Amniotic stem cell (primary cell): ENCODE measurements at regions not wholly inside any gene's neighbourhood (a gene's known extent, or its start where the extent isn't known, plus 50 kb on each side); places are given as distances from the start of the nearest gene placed in this dataset.

Source experiments
- DNase-seq: peaks from one replicate; lab custom pipeline; 2025; lab: John Stamatoyannopoulos, UW

DNA sequence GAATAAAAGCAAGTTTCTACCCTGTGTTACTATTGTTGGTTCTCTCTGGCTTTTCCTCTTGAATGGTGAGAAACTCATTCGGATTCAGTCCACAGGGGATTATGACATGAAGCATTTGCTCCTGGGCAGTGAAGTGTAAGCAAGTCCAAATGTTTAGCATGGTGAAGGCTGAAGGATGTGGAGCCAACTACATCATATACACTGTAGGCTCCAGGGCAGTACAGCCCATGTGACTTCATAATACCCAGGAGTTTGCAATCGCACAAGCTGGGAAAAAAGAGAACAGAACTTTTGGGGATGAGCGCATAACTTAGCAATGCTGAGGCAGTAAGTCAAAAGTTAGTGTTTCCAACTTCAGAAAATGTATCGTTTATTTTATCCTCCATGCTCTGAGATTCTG lies 695.7 kb upstream of the POU3F3 start:
- no peak for DNase-seq

DNA sequence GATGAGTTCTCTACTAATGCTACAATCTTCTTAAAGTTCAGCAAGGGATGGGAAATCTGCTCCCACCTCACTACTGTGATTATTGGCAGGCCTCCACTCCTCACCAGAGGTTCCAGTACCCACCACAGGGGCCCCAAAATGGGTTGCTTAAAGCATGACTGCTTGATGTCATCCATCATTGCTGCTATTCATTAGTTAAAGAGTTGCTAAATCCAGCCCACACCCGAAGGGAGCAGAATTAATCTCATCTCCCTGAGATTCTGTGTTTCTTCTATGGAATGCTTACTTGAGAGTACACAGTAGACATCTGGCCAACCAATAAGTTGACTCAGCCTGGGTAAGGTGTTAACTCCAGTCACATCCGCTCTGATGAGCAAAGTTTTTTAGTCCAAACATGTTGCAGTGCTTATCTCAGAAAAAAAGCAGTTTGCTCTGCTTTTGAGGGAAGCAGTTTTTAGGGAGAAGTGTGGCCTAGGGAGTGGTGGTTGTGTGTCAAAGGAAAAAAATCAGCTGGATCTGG lies 690.2 kb upstream of the POU3F3 start:
- no peak for DNase-seq

DNA sequence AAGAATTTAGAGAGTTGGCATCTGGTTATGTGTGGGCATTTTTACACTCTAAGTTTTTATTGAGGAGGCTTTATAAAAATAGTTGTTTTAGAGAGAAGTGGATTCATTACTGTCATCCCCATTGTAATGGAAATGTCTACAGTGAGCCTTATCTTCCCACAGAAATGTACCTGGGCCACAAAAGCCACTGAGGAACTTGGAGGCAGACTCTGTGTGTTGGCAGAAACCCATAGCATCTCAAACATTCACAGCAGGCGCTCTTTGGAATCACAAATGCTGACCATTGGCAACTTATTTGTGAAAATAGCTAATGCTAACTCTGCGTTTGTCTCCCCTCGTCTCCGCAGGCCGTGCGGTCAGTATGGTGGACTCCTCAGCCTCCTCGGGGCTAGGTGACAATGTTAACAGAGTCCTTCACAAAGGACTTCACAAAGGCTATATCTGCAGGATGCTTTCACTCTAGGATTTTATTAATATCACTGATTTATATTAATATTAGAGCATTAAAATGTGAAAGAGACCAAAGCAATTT lies 689.1 kb upstream of the POU3F3 start:
- no peak for DNase-seq

DNA sequence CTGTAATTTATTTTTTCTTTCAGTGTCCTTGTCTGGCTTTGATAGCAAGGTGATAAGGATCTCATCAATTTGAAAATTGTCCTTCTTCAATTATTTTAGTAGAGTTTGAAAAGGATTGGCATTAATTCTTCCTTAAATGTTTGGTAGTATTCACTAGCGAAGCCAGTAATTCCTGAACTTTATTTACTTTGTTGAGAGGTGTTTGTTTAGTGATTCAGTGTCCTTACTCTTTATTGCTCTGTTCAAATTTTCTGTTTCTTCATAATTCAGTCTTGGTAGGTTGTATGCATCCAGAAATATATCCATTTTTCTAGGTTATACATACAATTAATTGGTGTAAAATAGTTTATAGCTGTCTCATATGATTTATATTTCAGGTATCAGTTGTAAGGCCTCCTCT lies 676.7 kb upstream of the POU3F3 start:
- DNase-seq = no peak

DNA sequence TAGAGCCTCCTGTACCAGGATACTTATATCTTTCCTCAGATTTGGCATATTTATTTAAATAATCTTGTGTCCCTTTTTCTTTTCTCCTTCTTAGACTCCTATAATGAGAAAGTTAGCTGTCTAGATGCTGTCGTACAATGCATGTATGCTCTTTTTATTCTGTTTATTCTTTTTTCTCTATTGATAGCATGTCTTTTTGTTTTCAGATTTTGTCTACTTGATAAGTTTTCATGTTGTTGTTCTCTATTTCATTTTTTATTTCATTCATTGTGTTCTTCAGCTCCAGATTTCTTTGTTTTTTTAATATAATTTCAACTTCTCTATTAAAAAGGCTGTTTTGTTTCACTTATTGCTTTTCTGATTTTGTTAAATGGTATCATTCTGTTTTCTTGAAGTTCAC lies 674.3 kb upstream of the POU3F3 start:
- DNase-seq = no peak

DNA sequence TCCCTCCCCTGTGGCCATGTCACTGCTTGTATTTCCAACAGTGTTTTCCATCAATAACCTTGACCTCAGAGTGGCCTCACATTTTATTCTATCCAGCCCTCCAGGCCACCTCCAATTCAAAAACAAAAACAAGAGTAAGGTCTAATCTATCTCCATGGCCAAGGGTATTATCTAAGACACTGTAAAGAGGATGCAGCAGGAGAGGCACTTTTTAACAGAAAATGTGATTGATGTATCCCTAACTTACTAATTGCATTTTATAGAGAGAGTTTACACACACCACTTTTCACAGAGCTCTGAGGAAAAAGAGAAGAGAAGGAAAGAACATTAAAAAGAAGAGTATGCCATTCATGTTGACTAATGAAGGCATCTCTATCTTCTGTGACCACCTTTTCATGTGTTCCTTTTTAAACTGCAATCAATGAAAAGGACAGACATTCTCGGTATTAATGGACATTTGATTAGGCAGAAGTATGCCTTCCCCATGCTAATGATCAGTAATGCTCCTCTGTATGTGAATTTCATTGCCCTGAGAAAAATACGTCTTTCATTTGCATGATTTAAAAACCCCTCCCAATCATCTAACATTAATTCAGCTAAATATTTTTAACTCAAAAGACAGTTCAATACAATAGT lies 653.3 kb upstream of the POU3F3 start:
- DNase-seq = no peak

DNA sequence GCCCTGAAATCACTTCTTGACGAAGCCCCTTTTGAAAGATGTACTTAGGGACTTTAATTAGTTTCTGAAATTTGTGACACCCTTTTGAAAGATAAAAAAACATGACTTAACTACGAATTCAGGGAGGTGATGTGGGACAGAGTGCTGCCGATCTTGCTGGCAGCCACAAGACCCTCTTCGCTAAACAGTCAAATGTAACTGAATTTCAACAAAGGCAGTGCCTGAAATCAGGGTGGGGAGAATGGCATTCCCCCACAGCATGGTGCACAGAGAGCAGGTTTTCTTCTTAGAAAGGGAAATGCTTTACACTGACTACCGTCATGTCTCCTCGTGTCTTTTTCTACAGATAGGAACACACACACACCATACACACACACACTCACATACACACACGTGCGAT lies 640.2 kb upstream of the POU3F3 start:
- DNase-seq = no peak

DNA sequence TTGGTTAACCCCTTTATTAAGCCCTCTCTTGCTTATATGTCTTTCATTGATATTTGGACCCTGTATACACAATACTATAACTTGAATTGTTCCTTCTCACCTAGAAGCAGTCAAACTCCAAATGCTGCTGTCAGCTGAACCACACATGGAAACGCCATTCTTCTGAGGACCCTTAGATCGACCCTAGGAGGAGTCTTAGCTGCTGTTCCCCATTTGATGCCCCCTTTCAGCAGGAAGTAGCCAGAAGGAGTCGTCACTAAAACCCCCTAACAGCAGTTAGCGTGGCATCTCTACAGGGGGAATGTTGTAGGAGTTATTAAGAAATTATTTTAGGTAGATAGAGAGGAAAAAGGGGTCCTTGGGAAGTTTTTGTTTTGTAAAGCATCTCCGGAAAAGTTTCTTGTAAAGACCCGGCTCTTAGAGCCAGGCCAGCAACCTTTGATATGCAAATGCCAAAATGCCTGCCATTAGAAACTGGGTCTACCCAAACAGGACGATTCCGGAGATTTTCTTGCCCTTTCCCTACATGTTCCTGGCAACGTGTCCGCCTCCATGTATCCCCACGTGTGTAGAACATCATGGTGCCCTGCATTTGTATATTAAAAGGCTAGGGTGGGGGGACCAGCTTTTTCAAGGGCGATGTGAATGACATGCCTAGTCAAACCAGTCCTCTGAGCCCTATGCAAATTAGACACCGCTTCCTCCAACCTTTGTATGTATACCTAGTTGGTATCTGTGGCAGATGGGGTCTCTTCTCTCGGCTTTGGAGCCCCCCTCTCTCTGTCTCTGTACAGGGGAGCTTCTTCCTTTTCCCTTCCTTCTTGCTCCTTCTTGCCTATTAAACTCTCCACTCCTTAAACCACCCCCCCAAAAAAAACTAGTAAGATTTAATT lies 638.4 kb upstream of the POU3F3 start:
- no peak for DNase-seq

DNA sequence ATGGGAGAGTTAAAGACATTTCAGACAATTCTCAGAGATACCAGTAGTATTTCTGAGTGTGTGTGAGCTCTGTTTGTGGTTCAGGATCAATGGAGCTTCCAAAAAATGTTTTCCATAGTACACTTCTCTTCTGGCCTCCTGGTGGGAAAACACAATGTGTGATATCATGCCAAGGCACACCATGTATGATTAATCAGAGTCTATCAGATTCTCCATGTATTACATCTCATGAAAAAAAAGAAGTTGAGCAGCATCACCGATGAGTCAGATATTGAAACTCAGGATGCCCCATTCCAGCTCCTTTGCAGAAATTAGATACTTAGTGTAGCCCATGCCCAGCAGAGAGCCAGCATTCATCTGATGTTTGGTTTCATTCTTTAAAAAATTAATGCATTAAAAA lies 620.3 kb upstream of the POU3F3 start:
- DNase-seq = no peak

DNA sequence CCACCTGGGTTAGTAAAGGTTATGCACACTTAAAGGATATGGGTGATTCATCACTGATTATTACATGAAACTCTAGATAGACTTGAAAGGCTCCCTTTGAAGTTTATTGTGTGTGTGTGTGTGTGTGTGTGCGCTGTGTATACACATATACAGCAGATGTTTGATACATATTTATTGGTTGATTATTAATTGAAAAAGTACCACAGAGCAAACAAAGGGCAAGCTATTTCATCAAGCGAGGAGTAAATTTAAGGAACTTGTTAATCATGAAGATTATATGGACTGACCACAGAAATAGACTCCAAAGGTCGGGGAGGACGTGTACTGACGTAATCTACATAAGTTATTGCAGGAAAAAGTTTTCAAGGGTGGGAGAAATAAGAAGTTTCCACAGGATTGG lies 617.4 kb upstream of the POU3F3 start:
- DNase-seq = no peak

DNA sequence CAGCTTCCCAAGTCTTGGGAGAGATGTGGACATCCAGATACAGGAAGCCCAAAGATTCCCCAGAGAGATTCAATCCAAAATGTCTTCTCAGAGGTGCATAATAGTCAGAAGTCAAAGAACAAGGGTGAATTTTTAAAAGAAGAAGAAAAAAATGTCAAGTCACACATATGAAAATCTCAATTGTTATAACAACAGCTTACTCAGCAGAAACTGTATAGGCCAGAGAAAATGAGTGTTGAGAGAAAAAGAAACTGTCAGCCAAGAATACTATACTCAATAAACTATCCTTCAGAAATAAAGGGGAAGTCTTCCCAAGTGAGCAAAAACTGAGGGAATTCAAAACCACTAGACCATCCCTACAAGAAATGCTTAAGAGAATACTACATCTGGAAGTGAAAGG lies 612.9 kb upstream of the POU3F3 start:
- DNase-seq = no peak

DNA sequence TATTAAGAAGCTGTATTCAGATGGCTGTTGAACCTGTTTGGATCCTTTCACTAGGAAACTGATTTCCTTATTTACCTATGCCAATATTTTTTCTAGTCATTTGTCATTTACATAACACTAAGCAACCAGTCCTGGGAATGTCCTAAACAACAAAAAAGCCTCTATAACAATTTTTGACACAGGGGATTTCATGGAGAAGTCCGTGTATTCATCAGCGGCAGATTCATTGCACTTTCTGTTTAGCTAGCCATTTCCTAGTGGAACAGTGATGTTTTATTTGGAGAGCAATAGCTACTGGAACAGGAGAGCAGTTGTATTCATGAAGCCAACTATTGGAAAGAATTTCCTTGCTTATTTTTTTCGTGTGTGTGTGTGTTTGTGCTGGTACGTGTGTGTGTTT lies 604.3 kb upstream of the POU3F3 start:
- no peak for DNase-seq

DNA sequence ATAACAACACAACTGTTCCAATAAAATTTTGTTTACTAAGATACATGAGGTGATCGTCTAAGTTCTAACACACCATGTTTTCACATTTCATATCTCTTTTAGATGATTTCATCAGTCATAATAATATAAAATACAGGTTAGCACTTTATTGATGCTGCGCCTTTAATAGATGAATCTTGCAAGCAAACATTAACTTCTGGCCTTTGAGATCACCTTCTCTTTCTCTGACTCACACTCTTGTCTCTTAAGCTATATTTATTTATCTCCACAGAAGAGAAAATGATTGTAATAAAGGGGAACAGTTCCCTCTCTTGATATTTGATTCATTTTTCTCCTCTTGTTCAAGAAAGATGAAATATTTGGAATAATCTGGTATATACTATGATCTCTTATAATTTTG lies 603.3 kb upstream of the POU3F3 start:
- no peak for DNase-seq

DNA sequence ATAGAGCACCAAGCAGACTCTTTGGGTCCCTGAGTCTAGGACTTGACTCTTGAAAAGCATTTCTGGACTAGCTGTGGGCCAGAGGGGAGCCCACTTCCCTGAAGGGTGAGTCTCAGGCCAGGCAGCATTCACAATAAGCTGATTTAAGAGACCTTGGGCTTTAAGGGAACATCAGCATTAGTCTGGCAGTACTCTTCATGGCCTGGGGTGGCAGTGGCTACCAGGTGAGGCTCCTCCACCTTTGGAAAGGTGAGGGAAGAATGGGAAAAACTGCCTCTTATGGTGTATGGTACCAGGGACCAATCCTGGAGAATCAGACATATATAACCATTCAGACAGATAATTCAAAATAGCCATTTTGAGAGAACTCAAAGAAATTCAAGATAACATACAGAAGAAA lies 599.9 kb upstream of the POU3F3 start:
- no peak for DNase-seq

DNA sequence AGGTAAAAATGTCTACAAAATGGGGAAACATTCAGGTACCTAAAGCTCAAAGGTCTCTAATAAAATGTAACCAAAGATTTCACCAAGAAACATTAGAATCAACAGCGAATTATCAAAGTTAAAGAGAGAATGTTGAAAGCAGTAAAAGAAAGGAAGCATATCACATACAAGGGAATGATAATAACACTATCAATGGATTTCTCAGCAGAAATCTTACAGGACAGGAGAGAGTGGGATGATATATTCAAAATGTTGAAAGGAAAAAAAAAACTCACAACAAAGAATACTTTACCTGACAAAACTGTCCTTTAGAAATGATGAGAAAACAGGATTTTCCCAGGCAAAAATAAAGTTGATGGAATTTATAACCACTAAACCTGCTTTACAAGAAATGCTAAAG lies 591.2 kb upstream of the POU3F3 start:
- DNase-seq = no peak

DNA sequence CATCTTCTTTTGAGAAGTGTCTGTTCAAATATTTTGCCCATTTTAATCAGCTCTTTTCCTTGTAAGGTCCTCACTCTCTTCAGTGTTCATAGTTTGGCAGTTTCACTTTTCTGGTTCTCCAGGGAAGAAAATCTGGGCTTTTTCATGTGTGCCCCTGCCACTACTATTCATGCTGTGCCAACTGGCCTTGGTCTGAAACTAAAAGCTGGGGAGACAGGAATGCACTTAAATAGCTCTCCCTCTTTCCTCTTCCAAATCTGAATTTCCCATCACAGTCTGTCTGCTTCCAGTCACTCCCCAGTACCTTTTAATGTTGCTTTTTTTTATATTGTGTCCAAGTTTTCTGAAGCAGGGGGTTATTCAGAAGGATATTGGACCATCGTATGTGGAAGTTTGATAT lies 574.3 kb upstream of the POU3F3 start:
- DNase-seq = no peak

DNA sequence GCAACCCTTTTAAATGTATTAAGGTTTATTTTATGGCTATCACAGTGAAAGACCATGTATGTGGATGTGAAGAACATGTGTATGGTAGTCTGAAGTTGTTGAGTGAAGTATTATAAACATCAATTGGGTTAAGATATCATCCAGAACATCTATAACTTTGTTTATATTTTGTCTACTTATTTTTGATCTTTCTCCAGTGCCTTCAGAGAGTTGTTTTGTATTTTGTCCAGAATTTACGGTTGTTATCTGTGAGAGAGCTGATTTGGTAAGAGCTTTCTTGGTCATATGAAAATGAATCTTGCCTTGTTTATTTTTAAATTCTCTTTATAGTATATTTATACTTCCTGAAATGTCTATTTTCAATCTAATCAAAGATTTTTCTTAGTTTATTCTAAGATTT lies 573.7 kb upstream of the POU3F3 start:
- no peak for DNase-seq

DNA sequence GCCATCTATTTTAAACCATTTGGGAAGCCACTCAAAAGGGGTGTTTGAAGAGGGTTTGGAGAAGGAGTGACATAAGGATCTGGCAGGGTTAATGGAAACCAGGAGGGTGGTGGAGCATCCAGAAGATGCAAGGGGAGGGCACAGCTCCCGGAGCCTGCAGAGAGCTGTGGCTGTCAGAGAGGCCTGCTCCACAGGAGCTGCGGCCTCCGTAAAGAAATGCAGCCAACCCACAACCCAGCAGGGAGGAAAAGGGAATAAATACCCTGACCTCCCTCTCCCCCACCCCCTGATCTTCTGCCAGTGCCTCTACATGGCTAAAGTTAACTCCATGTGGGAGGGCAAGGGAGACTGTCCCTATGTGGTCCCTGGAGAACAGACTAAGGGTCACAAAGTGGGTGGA lies 567.1 kb upstream of the POU3F3 start:
- DNase-seq = no peak

DNA sequence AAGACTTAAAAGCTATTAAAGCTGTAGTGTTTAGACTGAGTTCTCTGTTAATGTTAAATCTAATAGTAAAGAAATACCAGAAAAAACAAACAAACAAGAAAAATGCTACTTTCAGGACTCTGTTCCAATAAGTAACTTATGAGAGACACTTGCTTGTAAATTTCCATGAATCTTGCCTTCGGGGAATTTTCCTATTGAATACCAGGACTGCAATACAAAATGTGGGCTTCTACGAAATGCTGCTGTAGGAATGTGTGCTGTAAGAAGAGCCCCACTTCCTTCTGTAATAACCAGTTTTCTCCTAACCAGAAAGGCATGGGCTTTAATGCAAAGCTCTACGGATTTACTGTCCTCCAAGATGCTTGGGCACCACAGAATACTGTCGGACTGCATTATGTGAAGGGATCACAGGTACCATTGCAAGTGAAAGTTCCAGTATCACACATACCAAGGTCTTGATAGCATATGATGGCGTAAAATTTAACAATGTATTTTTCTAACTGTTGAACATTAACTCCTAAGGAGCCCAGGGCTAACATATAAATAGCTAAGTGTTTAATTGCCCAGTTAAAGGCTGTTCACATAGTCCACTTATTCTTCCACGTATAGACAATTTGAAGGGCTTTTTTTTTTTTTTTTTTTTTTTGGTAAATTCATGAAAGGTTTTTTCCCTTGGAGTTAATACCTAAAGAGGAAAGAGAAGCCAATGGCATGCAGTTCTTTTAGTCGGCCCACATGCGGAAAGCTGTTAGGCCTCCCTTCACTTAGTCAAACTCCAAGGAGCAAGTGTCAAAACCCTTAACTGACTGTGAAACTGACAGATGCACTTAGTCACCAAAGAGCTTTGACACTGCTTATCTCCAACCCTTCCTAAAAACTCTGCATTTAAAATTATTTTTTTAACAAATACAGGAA lies 564.0 kb upstream of the POU3F3 start:
- DNase-seq = no peak

DNA sequence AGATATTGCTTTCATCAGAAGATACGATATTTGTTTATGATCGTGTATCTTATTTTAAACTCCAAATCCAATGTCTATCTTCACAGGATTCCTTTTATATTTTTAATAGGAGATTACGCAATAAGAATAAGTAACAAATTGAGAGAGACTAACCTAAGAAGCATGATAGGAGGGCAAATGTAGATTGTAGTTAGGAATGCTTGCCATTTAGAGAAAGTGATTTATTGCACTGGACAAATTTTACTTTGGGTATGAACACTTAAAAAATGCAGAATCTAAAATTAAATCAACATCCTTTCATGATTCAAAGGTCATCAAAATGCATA lies 563.4 kb upstream of the POU3F3 start:
- no peak for DNase-seq

DNA sequence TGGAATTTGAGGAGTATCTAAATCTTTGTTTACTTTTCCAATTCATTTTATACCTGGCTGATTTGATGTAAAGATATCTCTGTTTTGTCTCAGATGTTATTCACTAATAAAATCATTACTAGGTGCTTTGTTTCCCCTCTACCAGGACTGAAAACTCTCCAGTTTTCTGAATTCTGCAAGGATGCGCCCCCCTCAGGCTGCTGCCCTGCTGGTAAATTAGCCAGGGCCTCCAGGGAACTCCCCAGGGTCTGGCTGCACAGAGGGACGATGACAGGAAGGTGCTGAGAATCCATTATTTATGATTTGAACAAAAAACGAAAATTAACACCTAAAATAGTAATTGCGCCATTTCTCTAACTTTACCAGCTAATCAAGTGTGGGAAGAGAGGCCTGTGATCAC lies 541.2 kb upstream of the POU3F3 start:
- DNase-seq = no peak

DNA sequence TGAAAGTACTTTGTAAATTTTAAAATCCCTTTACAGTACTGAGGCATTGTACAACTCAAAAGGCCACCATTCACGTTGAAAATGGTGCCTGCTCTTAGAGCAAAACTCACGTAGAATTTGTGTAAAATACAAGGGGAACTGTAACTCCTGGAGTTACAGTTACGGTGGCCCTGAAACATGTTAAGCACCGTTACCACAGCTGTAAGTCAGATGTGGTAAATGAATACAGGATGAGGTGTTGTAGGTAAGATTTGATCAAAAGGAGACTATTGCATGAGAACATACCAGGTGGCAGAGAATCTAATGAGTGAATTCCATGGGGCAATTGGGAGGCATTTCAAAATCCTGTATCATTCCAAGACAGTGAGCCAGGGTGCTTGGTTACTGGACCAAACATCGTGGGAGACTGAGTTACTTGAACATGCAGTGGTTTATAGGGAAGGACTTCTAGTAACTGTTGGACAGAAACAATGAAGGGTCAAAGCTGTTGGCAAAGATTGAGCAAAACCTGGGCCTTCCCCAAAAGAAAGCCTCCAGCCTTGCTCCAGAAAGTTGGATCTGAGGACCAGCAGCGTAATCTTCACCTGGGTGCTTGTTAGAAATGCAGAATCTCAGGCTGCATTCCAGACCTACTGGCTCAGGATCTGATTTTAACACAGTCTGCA lies 535.8 kb upstream of the POU3F3 start:
- no peak for DNase-seq
